ENCODE measurements at regions not wholly inside any gene's neighbourhood (a gene's known extent, or its start where the extent isn't known, plus 50 kb on each side); places are given as distances from the start of the nearest gene placed in this dataset.

GRCh38 chr5:92715946-92716520, 865.0 kb downstream of the NR2F1-AS1 start:
- TF ChIP-seq GATA2 (IDR thresholded peaks at IDR 0.05; ENCODE audit: low read depth, low read length): no peak
- no peak for TF ChIP-seq GATA3 (IDR thresholded peaks at IDR 0.05; ENCODE audit: low read depth, low read length)
